Astrocyte of the cerebellum (primary cell): ENCODE measurements at regions not wholly inside any gene's neighbourhood (a gene's known extent, or its start where the extent isn't known, plus 50 kb on each side); places are given as distances from the start of the nearest gene placed in this dataset.

ENCODE experiments used
- DNase-seq: peaks from one replicate; pipeline ENCODE4 v3.0.0-alpha.2; 2011; ENCODE audit warnings: low read depth
- H3K4me3 ChIP-seq: 2 replicates; pipeline ENCODE4 v1.5.1; 2011; ENCODE audit warnings: mild to moderate bottlenecking, low read depth, low read length, moderate library complexity
- in situ Hi-C: cut with HindIII; loops from 2 replicates; pipeline ENCODE4 v1.10.0; 2017; ENCODE audit warnings: low sequenced_read_pairs
- TF ChIP-seq, protein P1 (sequence below): IDR thresholded peaks from 2 replicates; pipeline ENCODE4 v1.5.1; 2012; ENCODE audit warnings: low read length, low read depth, moderate library complexity, mild to moderate bottlenecking; ENCODE audit errors: missing control alignments

- in situ Hi-C loops = no loop called here
- no peak for DNase-seq
- H3K4me3 ChIP-seq = no peak overlapping the region
- TF ChIP-seq, protein P1, sequence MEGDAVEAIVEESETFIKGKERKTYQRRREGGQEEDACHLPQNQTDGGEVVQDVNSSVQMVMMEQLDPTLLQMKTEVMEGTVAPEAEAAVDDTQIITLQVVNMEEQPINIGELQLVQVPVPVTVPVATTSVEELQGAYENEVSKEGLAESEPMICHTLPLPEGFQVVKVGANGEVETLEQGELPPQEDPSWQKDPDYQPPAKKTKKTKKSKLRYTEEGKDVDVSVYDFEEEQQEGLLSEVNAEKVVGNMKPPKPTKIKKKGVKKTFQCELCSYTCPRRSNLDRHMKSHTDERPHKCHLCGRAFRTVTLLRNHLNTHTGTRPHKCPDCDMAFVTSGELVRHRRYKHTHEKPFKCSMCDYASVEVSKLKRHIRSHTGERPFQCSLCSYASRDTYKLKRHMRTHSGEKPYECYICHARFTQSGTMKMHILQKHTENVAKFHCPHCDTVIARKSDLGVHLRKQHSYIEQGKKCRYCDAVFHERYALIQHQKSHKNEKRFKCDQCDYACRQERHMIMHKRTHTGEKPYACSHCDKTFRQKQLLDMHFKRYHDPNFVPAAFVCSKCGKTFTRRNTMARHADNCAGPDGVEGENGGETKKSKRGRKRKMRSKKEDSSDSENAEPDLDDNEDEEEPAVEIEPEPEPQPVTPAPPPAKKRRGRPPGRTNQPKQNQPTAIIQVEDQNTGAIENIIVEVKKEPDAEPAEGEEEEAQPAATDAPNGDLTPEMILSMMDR = no peak
Observed at GRCh38 chr15:47552978-47553608, 164.2 kb upstream of the SEMA6D start.

DNA sequence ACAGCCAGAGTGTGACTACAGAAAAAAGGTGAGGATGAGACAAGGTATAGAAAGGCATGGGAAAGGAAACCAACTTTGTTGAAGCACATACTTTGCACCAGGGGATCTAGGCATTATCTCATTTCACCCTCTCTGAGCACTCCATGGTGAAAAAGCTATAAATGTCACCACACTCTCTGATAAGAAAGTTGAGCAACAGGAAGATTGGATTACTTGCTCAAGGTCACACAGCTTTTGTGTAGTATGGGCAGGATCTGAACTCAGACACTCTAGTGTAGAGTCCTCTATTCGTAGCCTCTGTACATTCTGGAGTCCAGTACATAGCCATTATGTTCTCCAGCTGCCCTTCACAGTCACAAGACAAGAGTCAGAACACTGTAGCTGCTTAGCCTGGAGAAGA is 163.4 kb upstream of the SEMA6D start:
- TF ChIP-seq, protein P1 = no peak
- no peak overlapping the region for H3K4me3 ChIP-seq
- no peak for DNase-seq
- in situ Hi-C loops = no loop called here

GRCh38 chr15:47561102-47561501 is 156.2 kb upstream of the SEMA6D start:
- TF ChIP-seq, protein P1 = no peak
- no peak overlapping the region for H3K4me3 ChIP-seq
- no peak for DNase-seq
- in situ Hi-C loops = no loop called here

GRCh38 chr15:47565949-47566348 is 151.4 kb upstream of the SEMA6D start:
- in situ Hi-C loops = no loop called here
- DNase-seq = no peak
- no peak overlapping the region for H3K4me3 ChIP-seq
- TF ChIP-seq, protein P1 = no peak

- no peak for DNase-seq
- in situ Hi-C loops = no loop called here
- TF ChIP-seq, protein P1 = no peak
- H3K4me3 ChIP-seq = no peak overlapping the region
Observed at GRCh38 chr15:47566610-47567009, 150.7 kb upstream of the SEMA6D start.

- no peak overlapping the region for H3K4me3 ChIP-seq
- TF ChIP-seq, protein P1 = no peak
- in situ Hi-C loops = no loop called here
- no peak for DNase-seq
Observed at GRCh38 chr15:47568030-47568429, 149.3 kb upstream of the SEMA6D start.
